GM23248 (cell line): ENCODE measurements at regions not wholly inside any gene's neighbourhood (a gene's known extent, or its start where the extent isn't known, plus 50 kb on each side); places are given as distances from the start of the nearest gene placed in this dataset.

Source experiments
- EZH2 ChIP-seq: fragments of 200-600 bp; sonication (generic); IDR thresholded peaks from 2 replicates; pipeline ENCODE4 v1.6.1; 2018; ENCODE audit warnings: antibody characterized with exemption, mild to moderate bottlenecking; ENCODE audit not compliant: insufficient read depth, poor library complexity, severe bottlenecking
- EZH2phosphoT487 ChIP-seq: fragments of 200-600 bp; sonication (generic); IDR thresholded peaks from 2 replicates; pipeline ENCODE4 v1.6.1; 2018; ENCODE audit warnings: antibody characterized with exemption, moderate library complexity, mild to moderate bottlenecking, low read depth; ENCODE audit not compliant: insufficient read depth

GRCh38 chr2:6143812-6144211 lies 451.6 kb downstream of the SOX11 start:
- TF ChIP-seq EZH2 (no peak), EZH2phosphoT487 (no peak)
